Keratinocyte (primary cell): ENCODE measurements at regions not wholly inside any gene's neighbourhood (a gene's known extent, or its start where the extent isn't known, plus 50 kb on each side); places are given as distances from the start of the nearest gene placed in this dataset.

Experiments
- DNase-seq: peaks from one replicate; pipeline ENCODE4 v3.0.0-alpha.2; 2011; ENCODE audit warnings: low read depth, missing footprints, low spot score
- FAIRE-seq: peaks from 2 replicates; lab custom pipeline; 2011; peaks lifted over from hg19 to GRCh38; lab: Jason Lieb, UNC
- H2AFZ ChIP-seq: 2 replicates; pipeline ENCODE4 v1.6.0; 2012; ENCODE audit warnings: low read length, control low read depth, inconsistent platforms; ENCODE audit not compliant: control insufficient read depth
- H3K27ac ChIP-seq: 2 replicates; pipeline ENCODE4 v1.5.1; 2011; ENCODE audit warnings: low read length; ENCODE audit not compliant: control insufficient read depth, insufficient read depth
- H3K27me3 ChIP-seq: 3 replicates; pipeline ENCODE4 v1.6.0; 2011; ENCODE audit warnings: low read length; ENCODE audit not compliant: control insufficient read depth, insufficient read depth; ENCODE audit errors: extremely low read depth
- H3K36me3 ChIP-seq, 2 experiments: 2 replicates in 1 of 2; 3 replicates in 1 of 2; pipeline ENCODE4 v1.5.1; 2011; ENCODE audit warnings: low read length in 2 of 2, mild to moderate bottlenecking in 1 of 2; ENCODE audit not compliant: control insufficient read depth in 2 of 2, insufficient read depth in 2 of 2; ENCODE audit errors: extremely low read depth in 1 of 2
- H3K4me1 ChIP-seq: 3 replicates; pipeline ENCODE4 v1.5.1; 2011; ENCODE audit warnings: low read length; ENCODE audit not compliant: control insufficient read depth, insufficient read depth; ENCODE audit errors: extremely low read depth
- H3K4me2 ChIP-seq: 3 replicates; pipeline ENCODE4 v1.6.0; 2011; ENCODE audit warnings: low read depth, low read length; ENCODE audit not compliant: control insufficient read depth, insufficient read depth; ENCODE audit errors: extremely low read depth
- H3K4me3 ChIP-seq, 3 experiments: fragments of 200-600 bp in 1 of 3; sonication (generic) in 1 of 3; 2 replicates in 2 of 3; 3 replicates in 1 of 3; pipeline ENCODE4 v1.5.1; 2011 to 2016; ENCODE audit warnings: low read length in 3 of 3, mild to moderate bottlenecking in 3 of 3, control low read depth in 2 of 3, inconsistent platforms in 1 of 3, low read depth in 1 of 3, mixed read lengths in 1 of 3, mixed run types in 1 of 3, moderate library complexity in 1 of 3; ENCODE audit not compliant: control insufficient read depth in 2 of 3, insufficient read depth in 2 of 3; ENCODE audit errors: extremely low read depth in 1 of 3
- H3K79me2 ChIP-seq: 2 replicates; pipeline ENCODE4 v1.6.0; 2012; ENCODE audit warnings: low read length; ENCODE audit not compliant: control insufficient read depth, insufficient read depth
- H3K9ac ChIP-seq: 3 replicates; pipeline ENCODE4 v1.6.0; 2011; ENCODE audit warnings: low read length; ENCODE audit not compliant: control insufficient read depth, insufficient read depth; ENCODE audit errors: extremely low read depth
- H3K9me1 ChIP-seq: 3 replicates; pipeline ENCODE4 v1.6.0; 2011; ENCODE audit warnings: low read length; ENCODE audit not compliant: control insufficient read depth, insufficient read depth; ENCODE audit errors: extremely low read depth
- H3K9me3 ChIP-seq: 2 replicates; pipeline ENCODE4 v1.5.1; 2012; ENCODE audit warnings: low read depth, low read length; ENCODE audit not compliant: control insufficient read depth
- H4K20me1 ChIP-seq: 3 replicates; pipeline ENCODE4 v1.6.0; 2011; ENCODE audit warnings: low read length; ENCODE audit not compliant: control insufficient read depth, insufficient read depth; ENCODE audit errors: extremely low read depth
- EZH2 ChIP-seq: IDR thresholded peaks from one replicate; pipeline ENCODE4 v1.6.1; 2012; ENCODE audit warnings: inconsistent platforms, mild to moderate bottlenecking, low read length, moderate library complexity
- dilution Hi-C: fragments of 300-500 bp; cut with MboI; formaldehyde crosslinking; loops from one replicate; pipeline ENCODE4 v1.7.0; 2020; ENCODE audit warnings: low sequenced_read_pairs; ENCODE audit not compliant: extremely low pct_ligation_motif_present
- TF ChIP-seq, protein P1 (sequence below), 3 experiments: IDR thresholded peaks in 1 of 3; conservative IDR thresholded peaks in 1 of 3; optimal IDR thresholded peaks in 1 of 3; 2 replicates in 2 of 3; 3 replicates in 1 of 3; pipeline versions ENCODE3 to v1.5.1; 2011; ENCODE audit warnings: low read length in 3 of 3, mild to moderate bottlenecking in 3 of 3, moderate library complexity in 2 of 3, control low read depth in 1 of 3, inconsistent platforms in 1 of 3; ENCODE audit not compliant: insufficient read depth in 2 of 3; ENCODE audit errors: extremely low read depth in 1 of 3

DNA sequence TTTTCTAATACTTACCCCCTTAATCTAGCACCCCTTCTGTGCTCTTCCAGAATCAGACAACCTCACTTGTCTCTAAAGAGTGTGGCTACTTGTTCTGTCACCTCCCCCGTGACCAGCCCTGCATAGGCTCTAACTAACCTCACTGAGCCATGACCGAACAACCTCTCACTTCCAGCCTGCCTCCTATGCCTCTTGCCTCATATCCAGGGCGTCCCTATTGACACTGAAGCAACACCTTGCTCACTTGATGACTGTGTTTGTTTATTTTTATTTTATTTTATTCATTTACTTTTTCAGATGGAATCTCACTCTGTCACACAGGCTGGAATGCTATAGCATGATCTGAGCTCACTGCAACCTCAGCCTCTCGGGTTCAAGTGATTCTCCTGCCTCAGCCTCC lies 235.1 kb upstream of the B3GALT2 start:
- Histone ChIP-seq H3K4me3 (no peak overlapping the region), H3K9ac (no peak overlapping the region), H3K27ac (no peak overlapping the region), H3K36me3 (no peaks in the 10 kb centered on the region), H3K9me1 (no peaks in the 10 kb centered on the region), H3K79me2 (no peaks in the 10 kb centered on the region), H3K9me3 (no peaks in the 10 kb centered on the region), H4K20me1 (no peaks in the 10 kb centered on the region), H3K4me1 (no peaks in the 10 kb centered on the region), H3K4me2 (no peak overlapping the region), H3K27me3 (no peaks in the 10 kb centered on the region), H2AFZ (no peak overlapping the region)
- dilution Hi-C loops = no loop called here
- FAIRE-seq (no peak), DNase-seq (no peak)
- no peak for TF ChIP-seq EZH2
- TF ChIP-seq, protein P1, sequence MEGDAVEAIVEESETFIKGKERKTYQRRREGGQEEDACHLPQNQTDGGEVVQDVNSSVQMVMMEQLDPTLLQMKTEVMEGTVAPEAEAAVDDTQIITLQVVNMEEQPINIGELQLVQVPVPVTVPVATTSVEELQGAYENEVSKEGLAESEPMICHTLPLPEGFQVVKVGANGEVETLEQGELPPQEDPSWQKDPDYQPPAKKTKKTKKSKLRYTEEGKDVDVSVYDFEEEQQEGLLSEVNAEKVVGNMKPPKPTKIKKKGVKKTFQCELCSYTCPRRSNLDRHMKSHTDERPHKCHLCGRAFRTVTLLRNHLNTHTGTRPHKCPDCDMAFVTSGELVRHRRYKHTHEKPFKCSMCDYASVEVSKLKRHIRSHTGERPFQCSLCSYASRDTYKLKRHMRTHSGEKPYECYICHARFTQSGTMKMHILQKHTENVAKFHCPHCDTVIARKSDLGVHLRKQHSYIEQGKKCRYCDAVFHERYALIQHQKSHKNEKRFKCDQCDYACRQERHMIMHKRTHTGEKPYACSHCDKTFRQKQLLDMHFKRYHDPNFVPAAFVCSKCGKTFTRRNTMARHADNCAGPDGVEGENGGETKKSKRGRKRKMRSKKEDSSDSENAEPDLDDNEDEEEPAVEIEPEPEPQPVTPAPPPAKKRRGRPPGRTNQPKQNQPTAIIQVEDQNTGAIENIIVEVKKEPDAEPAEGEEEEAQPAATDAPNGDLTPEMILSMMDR (optimal IDR thresholded peaks at IDR 0.05 in 1 of 3, IDR thresholded peaks at IDR 0.05 in 1 of 3, conservative IDR thresholded peaks at IDR 0.05 in 1 of 3; ENCODE audit: extremely low read depth in 1 of 3, insufficient read depth in 2 of 3, low read length in 3 of 3) = no peak

GRCh38 chr1:193419295-193419694 lies 232.9 kb upstream of the B3GALT2 start:
- FAIRE-seq (no peak), DNase-seq (no peak)
- Histone ChIP-seq H3K27me3 (no peaks in the 10 kb centered on the region), H3K36me3 (no peaks in the 10 kb centered on the region), H3K4me2 (no peak overlapping the region), H2AFZ (no peak overlapping the region), H4K20me1 (no peaks in the 10 kb centered on the region), H3K4me3 (no peak overlapping the region), H3K4me1 (no peaks in the 10 kb centered on the region), H3K9ac (no peak overlapping the region), H3K9me1 (no peaks in the 10 kb centered on the region), H3K79me2 (no peaks in the 10 kb centered on the region), H3K9me3 (no peaks in the 10 kb centered on the region), H3K27ac (no peak overlapping the region)
- dilution Hi-C loops = no loop called here
- TF ChIP-seq EZH2 = no peak
- TF ChIP-seq, protein P1 (optimal IDR thresholded peaks at IDR 0.05 in 1 of 3, IDR thresholded peaks at IDR 0.05 in 1 of 3, conservative IDR thresholded peaks at IDR 0.05 in 1 of 3; ENCODE audit: extremely low read depth in 1 of 3, insufficient read depth in 2 of 3, low read length in 3 of 3) = no peak
